Omental fat pad (tissue), 3 donors: ENCODE measurements at regions not wholly inside any gene's neighbourhood (a gene's known extent, or its start where the extent isn't known, plus 50 kb on each side); places are given as distances from the start of the nearest gene placed in this dataset.

Experiments used
- ATAC-seq: fragments of 150-250 bp; one replicate; pipeline ENCODE4 v1.9.1; 2016; ENCODE audit warnings: mild to moderate bottlenecking, moderate library complexity; ENCODE audit not compliant: low FRiP score
- DNase-seq: peaks from one replicate; pipeline ENCODE4 v3.0.0-alpha.2; 2019; ENCODE audit warnings: low spot score
- TF ChIP-seq, protein P1 (sequence below), 3 donors: fragments of 450-650 bp; IDR thresholded peaks; one replicate each; pipeline ENCODE4 v1.5.1; 2016 to 2017; ENCODE audit warnings: antibody characterized with exemption in 3 of 3, mild to moderate bottlenecking in 3 of 3, moderate library complexity in 2 of 3

DNA sequence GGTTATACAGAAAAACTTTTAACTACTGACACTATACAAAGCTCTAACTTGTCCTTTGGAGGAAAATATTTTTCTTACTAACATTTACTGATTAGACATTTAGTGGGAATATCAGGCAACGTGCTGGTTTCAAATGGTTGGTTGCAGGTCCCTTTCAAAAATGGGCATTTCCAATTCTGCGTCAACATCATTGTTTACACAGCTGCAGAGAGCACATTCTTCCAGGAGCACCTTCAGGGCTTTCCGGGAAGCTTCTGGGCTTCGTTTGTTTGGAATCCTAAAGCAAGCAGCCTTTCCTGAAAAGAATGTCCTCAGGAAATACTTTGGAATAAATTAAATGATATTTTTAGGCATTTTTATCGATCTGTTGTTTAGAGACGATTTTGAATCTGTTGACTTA is 289.7 kb downstream of the TRIML1 start:
- TF ChIP-seq, protein P1, sequence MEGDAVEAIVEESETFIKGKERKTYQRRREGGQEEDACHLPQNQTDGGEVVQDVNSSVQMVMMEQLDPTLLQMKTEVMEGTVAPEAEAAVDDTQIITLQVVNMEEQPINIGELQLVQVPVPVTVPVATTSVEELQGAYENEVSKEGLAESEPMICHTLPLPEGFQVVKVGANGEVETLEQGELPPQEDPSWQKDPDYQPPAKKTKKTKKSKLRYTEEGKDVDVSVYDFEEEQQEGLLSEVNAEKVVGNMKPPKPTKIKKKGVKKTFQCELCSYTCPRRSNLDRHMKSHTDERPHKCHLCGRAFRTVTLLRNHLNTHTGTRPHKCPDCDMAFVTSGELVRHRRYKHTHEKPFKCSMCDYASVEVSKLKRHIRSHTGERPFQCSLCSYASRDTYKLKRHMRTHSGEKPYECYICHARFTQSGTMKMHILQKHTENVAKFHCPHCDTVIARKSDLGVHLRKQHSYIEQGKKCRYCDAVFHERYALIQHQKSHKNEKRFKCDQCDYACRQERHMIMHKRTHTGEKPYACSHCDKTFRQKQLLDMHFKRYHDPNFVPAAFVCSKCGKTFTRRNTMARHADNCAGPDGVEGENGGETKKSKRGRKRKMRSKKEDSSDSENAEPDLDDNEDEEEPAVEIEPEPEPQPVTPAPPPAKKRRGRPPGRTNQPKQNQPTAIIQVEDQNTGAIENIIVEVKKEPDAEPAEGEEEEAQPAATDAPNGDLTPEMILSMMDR (IDR thresholded peaks at IDR 0.05) = no peak
- DNase-seq = no peak
- ATAC-seq = no peak

DNA sequence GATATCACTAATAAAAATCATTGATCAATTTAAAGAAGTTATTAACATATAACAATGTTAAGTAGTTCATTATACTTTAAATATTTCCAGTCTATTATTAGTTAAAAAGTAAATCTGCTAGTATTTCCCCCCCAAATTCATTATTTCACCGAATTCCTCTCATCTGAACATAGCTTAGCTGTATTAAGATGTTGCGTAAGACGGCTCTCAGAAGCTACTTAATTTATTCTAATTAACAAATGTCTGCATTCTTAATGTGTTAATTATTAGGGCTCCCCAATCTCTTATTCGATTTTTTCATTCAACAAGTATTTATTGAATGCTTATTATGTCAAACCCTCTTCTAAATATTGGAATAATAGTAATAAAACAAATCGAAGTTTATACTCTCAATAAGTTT is 290.7 kb downstream of the TRIML1 start:
- ATAC-seq = no peak
- DNase-seq = no peak
- TF ChIP-seq, protein P1 (IDR thresholded peaks at IDR 0.05) = no peak

DNA sequence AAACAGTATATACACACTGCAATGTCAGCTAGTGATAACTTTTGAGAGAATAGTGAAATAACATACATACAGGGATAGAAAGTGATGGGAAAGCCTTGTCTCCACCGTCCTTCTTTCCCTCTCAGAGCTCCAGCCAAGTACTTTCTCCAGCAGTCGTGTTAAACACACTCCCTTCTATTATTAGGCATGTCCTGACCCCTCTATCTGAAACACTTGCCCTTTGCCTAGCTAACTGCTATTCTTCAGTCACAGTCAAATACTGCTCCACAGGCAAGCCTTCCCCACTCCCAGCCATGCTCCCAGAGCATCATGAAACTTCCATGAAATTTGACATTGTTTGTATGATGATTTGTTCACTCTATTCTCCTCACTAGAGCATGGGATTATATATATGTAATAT is 291.1 kb downstream of the TRIML1 start:
- DNase-seq (no peak), ATAC-seq (no peak)
- TF ChIP-seq, protein P1 (IDR thresholded peaks at IDR 0.05) = no peak

DNA sequence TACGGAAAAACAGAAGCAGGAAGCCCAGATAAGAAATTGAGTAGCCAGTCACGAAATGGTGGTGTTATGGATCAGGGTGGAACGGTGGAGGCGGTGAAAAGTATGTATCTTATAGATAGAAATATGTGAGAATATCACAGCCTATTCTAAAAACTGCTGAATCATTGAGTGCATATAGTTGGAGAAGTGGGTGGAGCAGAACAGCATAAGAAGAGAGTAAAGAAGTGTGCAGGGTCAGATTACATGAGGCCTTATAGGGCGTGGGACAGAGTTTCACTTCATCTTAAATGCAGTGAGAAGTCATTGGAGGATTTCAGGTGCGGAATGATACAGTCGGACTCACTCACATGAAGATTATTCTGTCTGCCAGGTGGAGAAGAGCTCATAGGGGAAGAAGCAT is 293.1 kb downstream of the TRIML1 start:
- DNase-seq (no peak), ATAC-seq (no peak)
- TF ChIP-seq, protein P1 (IDR thresholded peaks at IDR 0.05) = no peak

DNA sequence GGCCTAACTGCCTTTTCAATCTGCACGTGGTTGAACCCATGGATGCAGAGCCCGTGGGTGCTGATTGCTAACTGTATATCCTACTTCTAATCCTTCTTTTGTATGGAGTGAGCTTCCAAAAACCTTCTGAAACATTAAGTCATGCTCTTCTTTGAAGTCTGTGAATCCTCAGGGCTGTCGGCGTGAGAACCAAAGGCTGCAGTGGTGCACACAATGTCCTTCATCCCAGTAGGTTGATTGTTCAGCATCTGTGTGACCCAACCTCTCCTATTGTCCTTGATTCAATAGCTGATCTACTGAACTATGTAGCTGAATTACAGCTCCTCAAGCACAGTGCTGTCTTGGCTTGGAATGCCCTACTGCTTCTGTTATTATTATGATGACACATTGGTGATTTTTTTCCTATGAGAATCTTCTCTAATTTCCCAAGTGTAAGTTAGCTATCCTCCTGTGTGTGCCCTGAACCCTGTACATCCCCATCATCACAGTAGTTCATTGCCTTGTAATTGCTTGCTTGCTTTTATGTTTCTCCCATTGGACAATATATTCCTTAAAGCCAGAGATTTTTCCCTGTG is 294.6 kb downstream of the TRIML1 start:
- no peak for DNase-seq
- ATAC-seq = no peak
- TF ChIP-seq, protein P1 (IDR thresholded peaks at IDR 0.05) = no peak

DNA sequence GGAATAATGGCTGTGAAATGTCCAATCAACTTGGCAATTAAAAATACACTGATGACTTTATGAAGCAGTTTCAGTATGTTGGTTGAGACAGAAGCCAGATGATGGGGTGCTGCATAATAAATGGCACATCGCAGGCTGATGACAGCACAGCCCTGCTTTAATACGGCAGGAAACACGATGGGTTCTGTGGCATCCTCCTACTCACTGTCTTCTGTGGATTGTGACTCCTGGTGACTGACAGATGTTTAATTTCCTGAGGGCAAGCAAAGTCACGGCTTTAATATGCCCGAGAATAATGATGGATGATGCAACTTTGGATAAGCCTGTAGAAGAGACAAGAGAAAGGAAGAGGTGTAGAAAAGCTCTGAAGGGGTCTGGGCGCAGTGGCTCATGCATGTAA is 295.4 kb downstream of the TRIML1 start:
- ATAC-seq (no peak), DNase-seq (no peak)
- TF ChIP-seq, protein P1 (IDR thresholded peaks at IDR 0.05) = no peak

DNA sequence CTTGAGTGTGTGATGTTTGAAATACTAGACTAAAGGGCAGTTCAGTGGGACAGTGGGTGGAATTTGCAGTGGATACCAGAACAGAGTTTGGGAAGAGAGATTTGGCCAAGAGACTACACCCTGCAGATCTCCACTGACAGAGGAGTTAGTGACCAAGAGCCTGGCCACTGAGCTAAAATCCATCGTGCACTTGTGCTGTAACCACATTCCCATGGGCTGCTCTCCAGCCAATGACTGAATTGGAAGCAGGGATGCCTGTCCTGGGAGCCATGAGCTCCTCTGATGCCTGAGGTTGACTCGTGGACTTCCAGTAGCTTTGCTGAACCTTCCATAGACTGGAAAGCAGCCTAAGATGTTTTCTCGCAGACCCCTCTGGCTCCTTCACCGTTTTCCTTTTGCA is 296.1 kb downstream of the TRIML1 start:
- no peak for DNase-seq
- no peak for ATAC-seq
- TF ChIP-seq, protein P1 (IDR thresholded peaks at IDR 0.05) = no peak
